Panc1 (cell line): ENCODE measurements at regions not wholly inside any gene's neighbourhood (a gene's known extent, or its start where the extent isn't known, plus 50 kb on each side); places are given as distances from the start of the nearest gene placed in this dataset.

Experiments
- POLR2AphosphoS5 ChIP-seq: IDR thresholded peaks from 2 replicates; pipeline ENCODE4 v1.6.1; 2012; ENCODE audit warnings: mild to moderate bottlenecking, low read depth, low read length, moderate library complexity
- TF ChIP-seq, protein P1 (sequence below): fragments of 450-650 bp; IDR thresholded peaks from 2 replicates; pipeline ENCODE4 v1.5.1; 2017; ENCODE audit warnings: mild to moderate bottlenecking

DNA sequence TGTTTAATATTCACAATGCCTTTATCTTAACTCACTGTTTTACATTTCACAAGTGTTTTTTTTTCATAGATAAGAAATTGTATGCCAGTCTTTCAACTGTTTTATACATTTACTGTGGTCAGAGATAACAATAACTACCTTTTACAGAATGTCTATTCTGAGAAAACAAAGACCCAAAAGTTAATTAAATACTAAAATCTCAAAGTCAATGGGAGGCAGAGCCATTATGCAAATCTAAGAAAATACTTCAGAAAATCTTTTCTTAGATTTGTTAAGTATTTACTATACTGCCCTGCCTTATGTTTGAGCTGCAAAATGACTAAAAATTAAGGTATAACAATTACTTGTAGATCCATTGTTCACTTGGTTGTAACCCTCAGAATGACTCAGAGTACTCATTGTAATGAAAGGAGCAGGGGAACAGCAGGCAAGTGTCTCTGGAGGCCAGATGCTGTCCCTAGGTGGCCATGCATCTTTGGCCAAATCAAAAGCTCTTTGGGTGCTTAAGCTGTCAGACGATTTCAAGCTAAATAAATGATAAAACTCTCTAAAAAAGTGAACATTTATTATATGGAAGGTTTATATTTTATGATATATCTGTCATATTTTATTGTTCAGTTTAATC is 770.1 kb upstream of the PCDH20 start:
- TF ChIP-seq, protein P1, sequence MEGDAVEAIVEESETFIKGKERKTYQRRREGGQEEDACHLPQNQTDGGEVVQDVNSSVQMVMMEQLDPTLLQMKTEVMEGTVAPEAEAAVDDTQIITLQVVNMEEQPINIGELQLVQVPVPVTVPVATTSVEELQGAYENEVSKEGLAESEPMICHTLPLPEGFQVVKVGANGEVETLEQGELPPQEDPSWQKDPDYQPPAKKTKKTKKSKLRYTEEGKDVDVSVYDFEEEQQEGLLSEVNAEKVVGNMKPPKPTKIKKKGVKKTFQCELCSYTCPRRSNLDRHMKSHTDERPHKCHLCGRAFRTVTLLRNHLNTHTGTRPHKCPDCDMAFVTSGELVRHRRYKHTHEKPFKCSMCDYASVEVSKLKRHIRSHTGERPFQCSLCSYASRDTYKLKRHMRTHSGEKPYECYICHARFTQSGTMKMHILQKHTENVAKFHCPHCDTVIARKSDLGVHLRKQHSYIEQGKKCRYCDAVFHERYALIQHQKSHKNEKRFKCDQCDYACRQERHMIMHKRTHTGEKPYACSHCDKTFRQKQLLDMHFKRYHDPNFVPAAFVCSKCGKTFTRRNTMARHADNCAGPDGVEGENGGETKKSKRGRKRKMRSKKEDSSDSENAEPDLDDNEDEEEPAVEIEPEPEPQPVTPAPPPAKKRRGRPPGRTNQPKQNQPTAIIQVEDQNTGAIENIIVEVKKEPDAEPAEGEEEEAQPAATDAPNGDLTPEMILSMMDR, result no peak
- no peak for TF ChIP-seq POLR2AphosphoS5
